GM19239 (cell line): ENCODE measurements at regions not wholly inside any gene's neighbourhood (a gene's known extent, or its start where the extent isn't known, plus 50 kb on each side); places are given as distances from the start of the nearest gene placed in this dataset.

Experiments used
- DNase-seq: peaks from one replicate; pipeline ENCODE4 v3.0.0; 2011; ENCODE audit warnings: low spot score; ENCODE audit not compliant: insufficient read length
- FAIRE-seq: peaks from 2 replicates; lab custom pipeline; 2011; peaks lifted over from hg19 to GRCh38; lab: Jason Lieb, UNC

- FAIRE-seq (peak; percentile 77), DNase-seq (peak; percentile 14)
Observed at GRCh38 chr2:19046986-19047780, 311.2 kb downstream of the OSR1 start.

GRCh38 chr2:19045151-19045550 lies 313.3 kb downstream of the OSR1 start:
- FAIRE-seq, result no peak
- no peak for DNase-seq

GRCh38 chr2:19043893-19044292 lies 314.5 kb downstream of the OSR1 start:
- FAIRE-seq (no peak), DNase-seq (no peak)

GRCh38 chr2:19041434-19042041 lies 316.9 kb downstream of the OSR1 start:
- DNase-seq, result no peak
- no peak for FAIRE-seq

- no peak for DNase-seq
- no peak for FAIRE-seq
Observed at GRCh38 chr2:19038071-19039015, 320.1 kb downstream of the OSR1 start.

- no peak for FAIRE-seq
- DNase-seq, result no peak
Observed at GRCh38 chr2:19036091-19036490, 322.3 kb downstream of the OSR1 start.

GRCh38 chr2:19035238-19035637 lies 323.2 kb downstream of the OSR1 start:
- no peak for DNase-seq
- FAIRE-seq, result no peak

GRCh38 chr2:19033240-19033639 lies 325.2 kb downstream of the OSR1 start:
- DNase-seq (no peak), FAIRE-seq (no peak)

- no peak for FAIRE-seq
Observed at GRCh38 chr2:19031642-19032041, 326.8 kb downstream of the OSR1 start.

GRCh38 chr2:19029655-19030054 lies 328.8 kb downstream of the OSR1 start:
- no peak for DNase-seq
- FAIRE-seq, result no peak

More at GRCh38 chr2:19031642-19032041, 326.8 kb downstream of the OSR1 start:
- DNase-seq, result no peak

GRCh38 chr2:19028587-19029375 lies 329.6 kb downstream of the OSR1 start:
- FAIRE-seq (no peak), DNase-seq (no peak)

GRCh38 chr2:19027626-19028025 lies 330.8 kb downstream of the OSR1 start:
- no peak for DNase-seq
- FAIRE-seq, result no peak

GRCh38 chr2:19026261-19026660 lies 332.2 kb downstream of the OSR1 start:
- FAIRE-seq, result no peak

GRCh38 chr2:19022334-19022733 lies 336.1 kb downstream of the OSR1 start:
- DNase-seq (no peak), FAIRE-seq (no peak)

More at GRCh38 chr2:19026261-19026660, 332.2 kb downstream of the OSR1 start:
- DNase-seq, result no peak

GRCh38 chr2:19021721-19022120 lies 336.7 kb downstream of the OSR1 start:
- FAIRE-seq (no peak), DNase-seq (no peak)

- FAIRE-seq, result no peak
- no peak for DNase-seq
Observed at GRCh38 chr2:19021100-19021476, 337.3 kb downstream of the OSR1 start.

GRCh38 chr2:19020144-19021099 lies 338.0 kb downstream of the OSR1 start:
- DNase-seq, result no peak
- FAIRE-seq, result no peak

GRCh38 chr2:19009510-19009909 lies 348.9 kb downstream of the OSR1 start:
- no peak for FAIRE-seq
- no peak for DNase-seq

- DNase-seq, result no peak
- FAIRE-seq, result no peak
Observed at GRCh38 chr2:19003554-19003953, 354.9 kb downstream of the OSR1 start.
